GM21723 (cell line): ENCODE measurements at regions not wholly inside any gene's neighbourhood (a gene's known extent, or its start where the extent isn't known, plus 50 kb on each side); places are given as distances from the start of the nearest gene placed in this dataset.
A peak's percentile ranks its signal among the peaks of the same experiment; 100 is the strongest.

Experiments
- ATAC-seq: cut with Tn5 transposase; IDR thresholded peaks from one replicate; pipeline ENCODE4 v1.9.1; 2021; ENCODE audit warnings: mild to moderate bottlenecking, moderate library complexity; ENCODE audit not compliant: unreplicated experiment

- ATAC-seq: no peak
Measured at GRCh38 chr2:176496761-176497160, 227.5 kb downstream of the MTX2 start.

GRCh38 chr2:176500901-176501300 is 231.7 kb downstream of the MTX2 start:
- no peak for ATAC-seq

DNA sequence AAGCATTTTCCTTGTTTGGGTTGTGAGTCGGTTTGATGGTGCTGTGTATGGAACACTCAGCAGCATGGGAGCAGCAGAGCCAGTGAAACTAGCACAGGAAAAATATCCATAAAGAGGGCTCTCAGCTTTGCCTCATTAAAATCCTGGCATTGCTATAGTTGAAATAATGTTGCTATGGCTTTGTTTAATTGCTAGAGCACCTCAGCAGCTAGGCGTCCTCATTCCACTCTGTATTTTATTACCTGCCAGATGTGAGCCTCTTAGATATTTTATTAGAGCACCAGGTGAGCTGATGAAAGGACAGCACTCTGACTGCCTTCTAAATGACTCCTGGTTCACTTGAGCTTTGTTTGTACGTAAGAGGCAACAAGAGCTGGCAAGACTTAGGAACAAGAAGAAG is 232.4 kb downstream of the MTX2 start:
- no peak for ATAC-seq

DNA sequence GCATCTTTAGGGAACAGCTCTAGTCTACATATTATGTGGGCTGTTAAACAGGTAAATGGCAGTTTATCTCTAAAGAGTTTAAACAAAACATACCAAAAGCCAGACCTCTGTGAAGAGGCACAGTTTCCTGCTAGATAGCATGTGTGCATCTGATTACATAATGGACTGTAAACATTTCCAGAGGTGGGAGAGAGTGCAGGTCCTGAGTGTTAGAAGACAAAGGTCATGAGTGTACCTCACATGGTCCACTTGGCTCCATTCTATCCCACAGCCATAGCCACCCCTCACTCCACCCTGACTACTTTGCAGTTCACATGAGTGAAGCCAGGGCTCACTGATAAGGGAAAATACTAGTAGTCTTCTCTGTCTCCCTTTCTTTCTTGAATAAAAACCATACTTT is 233.4 kb downstream of the MTX2 start:
- no peak for ATAC-seq

GRCh38 chr2:176503776-176504175 is 234.5 kb downstream of the MTX2 start:
- ATAC-seq: no peak

GRCh38 chr2:176504440-176504839 is 235.2 kb downstream of the MTX2 start:
- no peak for ATAC-seq

DNA sequence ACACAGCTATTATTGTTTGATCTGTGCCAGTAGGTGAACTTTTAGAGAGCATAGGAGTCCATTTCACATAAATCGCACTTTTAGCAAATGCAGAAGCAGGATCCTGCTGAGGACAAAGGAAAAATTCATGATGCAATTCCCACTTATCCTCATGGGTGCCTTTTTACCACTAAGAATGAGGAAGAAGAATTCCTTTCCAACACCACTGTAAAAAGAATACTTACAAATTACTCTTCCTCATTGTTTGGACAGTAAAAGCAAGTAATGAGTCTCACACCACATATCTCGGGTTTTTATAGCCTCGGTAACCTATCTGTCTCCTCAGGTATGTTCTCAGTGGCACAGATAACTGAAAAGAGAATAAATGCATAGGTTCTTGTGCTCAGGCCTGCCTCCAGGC is 238.5 kb downstream of the MTX2 start:
- ATAC-seq: no peak

GRCh38 chr2:176508374-176508773 is 239.1 kb downstream of the MTX2 start:
- peak; percentile 43 for ATAC-seq

- ATAC-seq: peak; percentile 87
Measured at GRCh38 chr2:176508984-176509740, 239.9 kb downstream of the MTX2 start.

DNA sequence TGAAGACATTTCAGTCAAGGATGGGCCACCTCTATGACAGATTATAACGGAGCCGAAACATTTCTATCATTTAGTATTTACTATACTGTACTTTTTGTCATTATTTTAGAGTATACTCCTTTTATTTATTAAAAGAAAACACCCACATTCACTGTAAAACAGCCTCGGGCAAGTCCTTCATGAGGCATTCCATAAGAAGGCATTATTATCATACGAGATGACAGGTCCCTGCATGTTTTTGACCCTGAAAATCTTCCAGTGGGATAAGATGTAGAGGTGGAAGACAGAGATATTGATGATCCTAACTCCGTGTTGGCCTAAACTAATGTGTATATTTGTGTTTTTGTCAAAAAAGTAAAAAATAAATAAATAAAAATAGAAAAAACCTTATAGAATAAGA is 245.0 kb downstream of the MTX2 start:
- ATAC-seq: no peak

GRCh38 chr2:176514805-176515500 is 245.7 kb downstream of the MTX2 start:
- ATAC-seq: no peak

- ATAC-seq: no peak
Measured at GRCh38 chr2:176516051-176516602, 246.9 kb downstream of the MTX2 start.

DNA sequence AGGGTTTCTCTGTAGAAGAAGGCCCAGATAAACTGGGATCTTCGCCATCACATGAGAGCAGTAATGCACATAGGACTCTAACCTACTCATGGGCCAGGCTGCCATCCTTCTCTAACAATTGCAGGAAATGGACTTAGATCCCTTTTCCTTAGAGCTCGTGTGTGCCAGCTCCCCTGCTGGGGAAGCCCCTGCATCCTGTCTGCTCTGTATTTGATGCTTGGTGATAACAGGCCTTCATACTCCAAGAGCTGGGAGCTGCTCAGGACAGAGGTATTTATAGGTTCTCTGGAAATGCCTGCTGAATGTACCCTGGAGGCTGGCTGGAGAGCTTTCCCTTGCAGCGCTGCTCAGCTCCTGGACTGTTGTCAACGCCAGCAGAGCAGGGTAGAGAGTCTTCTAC is 249.6 kb downstream of the MTX2 start:
- ATAC-seq: no peak

- no peak for ATAC-seq
Measured at GRCh38 chr2:176521878-176522670, 252.8 kb downstream of the MTX2 start.

GRCh38 chr2:176525086-176525485 is 255.8 kb downstream of the MTX2 start:
- ATAC-seq: no peak

DNA sequence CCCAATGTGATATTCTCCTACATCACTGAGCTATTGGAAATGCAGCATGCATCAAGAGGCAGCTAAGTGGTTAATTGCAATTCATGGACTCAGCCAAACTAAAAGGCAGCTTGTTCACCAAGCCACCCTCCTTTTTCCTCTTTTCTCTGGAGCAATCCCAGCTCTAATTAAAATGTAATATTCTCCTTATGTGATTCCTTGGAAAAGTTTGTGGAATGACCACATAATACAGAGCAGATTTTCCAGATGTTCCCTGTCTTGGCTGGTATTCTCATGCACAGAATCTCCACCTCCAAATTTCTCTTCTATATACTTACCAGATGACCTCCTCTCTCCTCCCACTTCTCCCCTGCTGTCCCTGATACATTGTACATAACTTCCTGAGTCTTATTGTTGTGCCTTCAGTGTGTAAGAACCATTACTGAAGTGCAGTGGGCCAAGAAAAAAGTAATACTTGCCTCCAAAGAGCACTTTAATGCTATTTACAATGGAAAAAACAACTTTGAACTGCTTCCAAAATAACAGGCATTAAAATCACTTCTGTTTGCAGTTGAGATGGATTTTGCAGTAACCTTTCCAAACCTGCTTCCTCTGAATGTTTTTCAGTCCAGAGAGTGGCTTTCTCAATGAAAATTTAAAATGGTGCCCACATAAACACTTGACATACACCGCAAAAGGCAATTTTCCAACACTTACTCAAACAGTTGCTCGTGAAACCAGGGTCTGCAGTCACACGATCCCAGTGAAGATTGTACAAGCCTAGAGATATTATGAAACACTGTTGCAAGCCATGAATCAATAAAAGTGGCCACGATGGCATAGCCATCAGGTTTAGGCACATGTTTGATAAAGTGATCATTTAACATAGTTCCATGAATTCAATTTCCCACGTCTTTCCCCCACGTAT is 258.0 kb downstream of the MTX2 start:
- ATAC-seq: no peak

DNA sequence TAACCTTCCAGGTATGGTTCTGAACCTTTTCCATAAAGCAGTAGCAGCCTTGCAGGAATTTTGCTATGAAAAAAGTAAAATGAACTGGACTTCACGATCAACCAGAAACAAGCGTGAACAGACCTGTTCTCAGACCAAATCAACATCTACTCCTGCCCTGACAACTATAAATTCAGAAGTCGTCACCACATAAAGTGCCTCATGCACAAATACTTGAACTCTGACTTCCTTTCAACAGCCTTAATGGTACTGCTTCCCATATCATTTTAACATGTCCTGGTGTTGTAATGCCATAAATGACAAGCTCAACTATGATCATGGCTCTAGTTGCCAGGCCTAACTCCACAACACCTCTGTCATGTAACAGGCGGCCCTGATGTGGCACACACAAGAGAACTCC is 262.4 kb downstream of the MTX2 start:
- ATAC-seq: no peak

DNA sequence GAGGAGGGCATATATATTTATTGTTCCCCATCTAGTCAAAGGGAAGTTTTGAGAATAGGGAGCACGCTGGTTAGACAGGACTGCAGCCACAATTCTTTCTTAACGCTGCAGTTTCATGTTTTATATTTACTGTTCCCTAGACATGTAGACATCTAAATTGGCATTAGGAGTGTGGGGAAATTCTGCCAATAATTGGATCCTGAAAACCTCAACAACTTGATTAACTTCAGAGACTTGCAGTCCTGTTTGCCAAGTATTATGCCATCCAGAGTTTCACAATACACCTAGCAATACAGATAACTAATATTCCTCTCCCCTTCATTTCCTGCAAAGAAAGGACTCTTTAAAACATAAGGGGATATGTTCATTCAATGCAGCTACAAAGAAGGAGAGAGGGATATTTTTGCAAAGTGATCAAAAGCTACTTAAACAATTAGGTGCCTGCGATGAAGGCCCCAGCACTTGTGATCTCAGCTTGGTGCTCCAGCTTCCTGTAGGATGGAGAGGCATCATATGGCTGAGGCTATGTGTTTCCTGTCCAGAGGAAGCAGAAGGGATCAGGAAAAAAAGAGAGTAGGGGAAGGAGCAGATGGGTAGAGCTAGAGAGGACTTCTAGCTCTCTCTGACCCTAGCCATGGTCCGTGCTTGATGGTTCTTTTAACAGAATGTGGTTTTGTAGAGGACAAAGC is 264.4 kb downstream of the MTX2 start:
- no peak for ATAC-seq

DNA sequence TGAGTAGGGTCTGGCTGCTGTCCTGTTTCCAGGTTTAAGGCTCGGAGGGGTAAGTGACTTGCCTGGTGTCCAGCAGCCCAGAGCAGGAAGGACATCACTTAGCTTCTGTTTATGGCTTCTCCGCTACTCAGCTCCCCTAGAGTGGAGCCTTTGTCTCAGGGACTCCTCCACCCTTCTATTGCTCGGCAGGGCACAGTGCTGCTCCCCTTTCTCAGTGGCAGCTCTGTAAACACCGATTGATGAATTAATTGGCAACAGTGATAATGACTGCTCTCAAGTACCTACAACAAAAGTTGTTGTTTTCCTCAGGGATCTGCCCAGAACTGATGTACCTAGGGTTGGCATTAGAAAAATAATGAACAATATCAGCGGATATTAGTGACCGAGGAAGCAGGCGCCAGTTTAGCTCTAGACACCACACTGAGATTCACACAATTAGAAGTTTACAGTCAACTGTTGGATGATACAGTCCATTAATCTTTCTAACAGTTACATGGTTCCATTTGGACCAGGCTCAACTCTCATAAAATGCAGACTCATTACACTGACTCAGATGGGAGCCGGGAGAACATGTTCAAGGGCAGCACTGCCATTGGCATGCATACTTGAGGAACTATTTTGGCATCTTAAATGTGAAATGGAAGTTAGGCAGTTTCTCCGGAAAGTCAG is 265.7 kb downstream of the MTX2 start:
- ATAC-seq: no peak
